Memory B cell (primary cell): ENCODE measurements at regions not wholly inside any gene's neighbourhood (a gene's known extent, or its start where the extent isn't known, plus 50 kb on each side); places are given as distances from the start of the nearest gene placed in this dataset.
"Not testable (repeated sequence)": the region's sequence is repeated elsewhere in the genome, so short reads cannot be mapped to it uniquely, and the experiment has no call there.

Experiments used
- ATAC-seq: fragments of 150-1000 bp; cut with Tn5 transposase; 2 replicates; pipeline ENCODE4 v1.10.0; 2021; ENCODE audit warnings: low read depth, mild to moderate bottlenecking, moderate library complexity
- DNase-seq, 2 donors: peaks; one replicate each; pipeline ENCODE4 v3.0.0; 2022; ENCODE audit warnings: low spot score in 2 of 2
- H3K27ac Mint-ChIP-seq: one replicate; pipeline ENCODE4 v1.8.0; 2022; ENCODE audit warnings: mild to moderate bottlenecking, moderate library complexity, mixed read lengths
- H3K27me3 Mint-ChIP-seq: one replicate; pipeline ENCODE4 v1.8.0; 2022; ENCODE audit warnings: mixed read lengths
- H3K36me3 Mint-ChIP-seq: one replicate; pipeline ENCODE4 v1.8.0; 2022; ENCODE audit warnings: mild to moderate bottlenecking, mixed read lengths
- H3K4me1 Mint-ChIP-seq: one replicate; pipeline ENCODE4 v1.8.0; 2022; ENCODE audit warnings: mixed read lengths
- H3K4me3 Mint-ChIP-seq: one replicate; pipeline ENCODE4 v1.8.0; 2022; ENCODE audit warnings: mild to moderate bottlenecking, moderate library complexity, mixed read lengths
- H3K9me3 Mint-ChIP-seq: one replicate; pipeline ENCODE4 v1.8.0; 2022; ENCODE audit warnings: mixed read lengths

GRCh38 chr7:114150689-114151088 is 231.9 kb upstream of the PPP1R3A start:
- Mint-ChIP-seq H3K9me3 (no peaks in the 10 kb centered on the region), H3K27ac (no peak overlapping the region), H3K4me1 (no peaks in the 10 kb centered on the region), H3K27me3 (peaks cover 2% of the 10 kb centered on the region), H3K36me3 (no peaks in the 10 kb centered on the region), H3K4me3 (no peak overlapping the region)
- ATAC-seq (no peak), DNase-seq (no peak)

- Mint-ChIP-seq H3K36me3 (no peaks in the 10 kb centered on the region), H3K4me3 (no peak overlapping the region), H3K9me3 (no peaks in the 10 kb centered on the region), H3K4me1 (no peaks in the 10 kb centered on the region), H3K27ac (no peak overlapping the region), H3K27me3 (no peaks in the 10 kb centered on the region)
- DNase-seq (no peak), ATAC-seq (no peak)
These were observed 230.0 kb upstream of the PPP1R3A start for GRCh38 chr7:114148779-114149178.

- ATAC-seq, result no peak
- no peaks in the 10 kb centered on the region for H3K9me3 Mint-ChIP-seq
- no peaks in the 10 kb centered on the region for H3K36me3 Mint-ChIP-seq
- no peaks in the 10 kb centered on the region for H3K4me1 Mint-ChIP-seq
- DNase-seq, result no peak
- no peak overlapping the region for H3K27ac Mint-ChIP-seq
- H3K4me3 Mint-ChIP-seq, result no peak overlapping the region
- no peaks in the 10 kb centered on the region for H3K27me3 Mint-ChIP-seq
These were observed 222.6 kb upstream of the PPP1R3A start for GRCh38 chr7:114141415-114141814.

GRCh38 chr7:114140561-114140960 is 221.8 kb upstream of the PPP1R3A start:
- Mint-ChIP-seq H3K4me3 (no peak overlapping the region), H3K9me3 (no peaks in the 10 kb centered on the region), H3K27me3 (no peaks in the 10 kb centered on the region), H3K36me3 (no peaks in the 10 kb centered on the region), H3K27ac (no peak overlapping the region), H3K4me1 (no peaks in the 10 kb centered on the region)
- ATAC-seq (no peak), DNase-seq (no peak)

- H3K9me3 Mint-ChIP-seq, H3K4me1 Mint-ChIP-seq, H3K27me3 Mint-ChIP-seq, H3K4me3 Mint-ChIP-seq, H3K27ac Mint-ChIP-seq, H3K36me3 Mint-ChIP-seq, DNase-seq, ATAC-seq: not testable (repeated sequence)
These were observed 220.9 kb upstream of the PPP1R3A start for GRCh38 chr7:114139690-114140089.

- Mint-ChIP-seq H3K36me3 (no peaks in the 10 kb centered on the region), H3K4me1 (no peaks in the 10 kb centered on the region), H3K9me3 (no peaks in the 10 kb centered on the region), H3K4me3 (no peak overlapping the region), H3K27me3 (no peaks in the 10 kb centered on the region), H3K27ac (no peak overlapping the region)
- no peak for DNase-seq
- ATAC-seq, result no peak
These were observed 219.8 kb upstream of the PPP1R3A start for GRCh38 chr7:114138587-114138986.

GRCh38 chr7:114133717-114134116 is 214.9 kb upstream of the PPP1R3A start:
- Mint-ChIP-seq H3K9me3 (no peaks in the 10 kb centered on the region), H3K27me3 (no peaks in the 10 kb centered on the region), H3K4me1 (no peaks in the 10 kb centered on the region), H3K36me3 (no peaks in the 10 kb centered on the region), H3K27ac (no peak overlapping the region), H3K4me3 (no peak overlapping the region)
- ATAC-seq (no peak), DNase-seq (no peak)

GRCh38 chr7:114130866-114131265 is 212.1 kb upstream of the PPP1R3A start:
- ATAC-seq, result no peak
- H3K27me3 Mint-ChIP-seq, result peaks cover under 1% of the 10 kb centered on the region

GRCh38 chr7:114128880-114129279 is 210.1 kb upstream of the PPP1R3A start:
- Mint-ChIP-seq H3K36me3 (no peaks in the 10 kb centered on the region), H3K4me1 (no peaks in the 10 kb centered on the region), H3K4me3 (no peak overlapping the region), H3K27ac (no peak overlapping the region), H3K27me3 (peaks cover 6% of the 10 kb centered on the region), H3K9me3 (no peaks in the 10 kb centered on the region)
- DNase-seq, result no peak
- no peak for ATAC-seq

More at GRCh38 chr7:114130866-114131265, 212.1 kb upstream of the PPP1R3A start:
- H3K36me3 Mint-ChIP-seq, result no peaks in the 10 kb centered on the region
- H3K27ac Mint-ChIP-seq, result no peak overlapping the region
- H3K4me3 Mint-ChIP-seq, result no peak overlapping the region
- H3K4me1 Mint-ChIP-seq, result no peaks in the 10 kb centered on the region
- DNase-seq, result no peak
- H3K9me3 Mint-ChIP-seq, result no peaks in the 10 kb centered on the region

GRCh38 chr7:114126095-114126494 is 207.3 kb upstream of the PPP1R3A start:
- H3K4me3 Mint-ChIP-seq, result no peak overlapping the region

GRCh38 chr7:114112806-114113205 is 194.0 kb upstream of the PPP1R3A start:
- Mint-ChIP-seq H3K9me3 (no peaks in the 10 kb centered on the region), H3K4me1 (no peaks in the 10 kb centered on the region), H3K36me3 (no peaks in the 10 kb centered on the region), H3K27ac (no peak overlapping the region), H3K4me3 (no peak overlapping the region), H3K27me3 (peaks cover 1% of the 10 kb centered on the region)
- no peak for DNase-seq
- ATAC-seq, result no peak

More at GRCh38 chr7:114126095-114126494, 207.3 kb upstream of the PPP1R3A start:
- no peaks in the 10 kb centered on the region for H3K36me3 Mint-ChIP-seq
- H3K27ac Mint-ChIP-seq, result no peak overlapping the region
- ATAC-seq, result no peak
- H3K4me1 Mint-ChIP-seq, result no peaks in the 10 kb centered on the region
- no peak for DNase-seq
- peaks cover 6% of the 10 kb centered on the region for H3K27me3 Mint-ChIP-seq
- no peaks in the 10 kb centered on the region for H3K9me3 Mint-ChIP-seq

- peaks cover 1% of the 10 kb centered on the region for H3K27me3 Mint-ChIP-seq
- no peak overlapping the region for H3K4me3 Mint-ChIP-seq
- no peak overlapping the region for H3K27ac Mint-ChIP-seq
These were observed 191.9 kb upstream of the PPP1R3A start for GRCh38 chr7:114110666-114111065.

GRCh38 chr7:114109721-114110120 is 190.9 kb upstream of the PPP1R3A start:
- no peaks in the 10 kb centered on the region for H3K27me3 Mint-ChIP-seq
- no peak for ATAC-seq

More at GRCh38 chr7:114110666-114111065, 191.9 kb upstream of the PPP1R3A start:
- H3K4me1 Mint-ChIP-seq, result no peaks in the 10 kb centered on the region
- ATAC-seq (no peak), DNase-seq (no peak)
- H3K36me3 Mint-ChIP-seq, result no peaks in the 10 kb centered on the region
- H3K9me3 Mint-ChIP-seq, result no peaks in the 10 kb centered on the region

GRCh38 chr7:114109304-114109703 is 190.5 kb upstream of the PPP1R3A start:
- no peaks in the 10 kb centered on the region for H3K4me1 Mint-ChIP-seq
- ATAC-seq, result no peak
- H3K27ac Mint-ChIP-seq, result no peak overlapping the region
- H3K9me3 Mint-ChIP-seq, result no peaks in the 10 kb centered on the region
- H3K4me3 Mint-ChIP-seq, result no peak overlapping the region
- no peaks in the 10 kb centered on the region for H3K27me3 Mint-ChIP-seq
- no peaks in the 10 kb centered on the region for H3K36me3 Mint-ChIP-seq
- no peak for DNase-seq

More at GRCh38 chr7:114109721-114110120, 190.9 kb upstream of the PPP1R3A start:
- H3K4me3 Mint-ChIP-seq, result no peak overlapping the region
- no peaks in the 10 kb centered on the region for H3K36me3 Mint-ChIP-seq
- H3K9me3 Mint-ChIP-seq, result no peaks in the 10 kb centered on the region
- no peak for DNase-seq
- no peak overlapping the region for H3K27ac Mint-ChIP-seq
- H3K4me1 Mint-ChIP-seq, result no peaks in the 10 kb centered on the region

GRCh38 chr7:114108510-114108909 is 189.7 kb upstream of the PPP1R3A start:
- Mint-ChIP-seq H3K36me3 (no peaks in the 10 kb centered on the region), H3K4me1 (no peaks in the 10 kb centered on the region), H3K27me3 (no peaks in the 10 kb centered on the region), H3K9me3 (no peaks in the 10 kb centered on the region), H3K27ac (no peak overlapping the region), H3K4me3 (no peak overlapping the region)
- DNase-seq (no peak), ATAC-seq (no peak)
